Stimulated activated effector memory CD8-positive, alpha-beta T cell treated with anti-CD3 and anti-CD28 coated beads, Interleukin-12 subunit alpha, Interleukin-12 subunit beta, amount 100 ng/mL, for 72 hours (primary cell): ENCODE measurements at regions not wholly inside any gene's neighbourhood (a gene's known extent, or its start where the extent isn't known, plus 50 kb on each side); places are given as distances from the start of the nearest gene placed in this dataset.

Experiments used
- ATAC-seq: fragments of 150-1000 bp; cut with Tn5 transposase; 2 replicates; pipeline ENCODE4 v1.10.0; 2021
- DNase-seq, 2 donors: peaks; one replicate each; pipeline ENCODE4 v3.0.0; 2021 to 2022; ENCODE audit warnings: low spot score in 2 of 2
- H3K27ac Mint-ChIP-seq: one replicate; pipeline ENCODE4 v1.8.0; 2022; ENCODE audit warnings: mild to moderate bottlenecking, mixed read lengths
- H3K36me3 Mint-ChIP-seq: one replicate; pipeline ENCODE4 v1.8.0; 2022; ENCODE audit warnings: mild to moderate bottlenecking, mixed read lengths
- H3K4me1 Mint-ChIP-seq: one replicate; pipeline ENCODE4 v1.8.0; 2022; ENCODE audit warnings: mixed read lengths
- H3K4me3 Mint-ChIP-seq: one replicate; pipeline ENCODE4 v1.8.0; 2022; ENCODE audit warnings: mild to moderate bottlenecking, mixed read lengths
- H3K9me3 Mint-ChIP-seq: one replicate; pipeline ENCODE4 v1.8.0; 2022; ENCODE audit warnings: mixed read lengths

DNA sequence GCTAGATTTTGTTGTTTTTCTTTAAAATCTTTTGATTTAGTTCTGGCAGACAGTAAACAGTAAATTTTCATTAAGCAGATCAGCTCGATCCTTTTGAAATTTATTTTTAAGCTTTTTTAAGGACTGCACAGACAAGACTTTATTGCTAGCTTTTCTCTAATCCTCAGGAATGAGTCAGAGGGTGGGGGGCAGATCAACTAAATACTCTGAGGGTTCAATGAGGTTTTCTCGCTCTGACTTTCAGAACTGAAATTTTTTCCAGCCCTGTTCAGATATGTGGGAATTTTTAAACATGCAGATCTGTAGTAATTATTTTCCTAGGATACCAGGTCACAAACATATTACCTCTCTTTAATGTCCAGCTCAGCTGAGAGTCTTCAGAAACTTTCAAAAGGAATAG, 977.2 kb downstream of the CDH11 start:
- Mint-ChIP-seq H3K9me3 (peaks cover 25% of the 10 kb centered on the region), H3K27ac (no peak overlapping the region), H3K4me3 (no peak overlapping the region), H3K36me3 (no peaks in the 10 kb centered on the region), H3K4me1 (no peaks in the 10 kb centered on the region)
- ATAC-seq (no peak), DNase-seq (no peak)

DNA sequence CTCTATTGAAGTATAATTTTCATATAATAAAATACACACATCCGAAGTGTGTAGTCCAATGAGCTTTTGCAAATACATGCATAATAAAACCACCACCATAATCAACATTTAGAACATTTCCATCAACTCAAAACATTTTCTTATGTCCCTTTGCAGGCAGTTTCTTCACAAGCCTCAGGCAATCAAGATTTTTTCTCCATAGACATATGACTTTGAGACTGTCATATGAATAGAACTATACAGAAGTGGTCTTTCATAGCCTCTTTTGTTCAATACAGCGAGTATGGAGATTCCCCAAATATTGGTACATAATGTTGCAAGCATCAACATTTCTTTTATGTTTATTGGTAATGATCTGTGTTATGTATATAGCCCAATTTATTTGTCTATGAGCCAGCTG, 983.2 kb downstream of the CDH11 start:
- DNase-seq (no peak), ATAC-seq (no peak)
- Mint-ChIP-seq H3K4me3 (no peak overlapping the region), H3K36me3 (no peaks in the 10 kb centered on the region), H3K4me1 (no peaks in the 10 kb centered on the region), H3K27ac (no peak overlapping the region), H3K9me3 (peaks cover 11% of the 10 kb centered on the region)

DNA sequence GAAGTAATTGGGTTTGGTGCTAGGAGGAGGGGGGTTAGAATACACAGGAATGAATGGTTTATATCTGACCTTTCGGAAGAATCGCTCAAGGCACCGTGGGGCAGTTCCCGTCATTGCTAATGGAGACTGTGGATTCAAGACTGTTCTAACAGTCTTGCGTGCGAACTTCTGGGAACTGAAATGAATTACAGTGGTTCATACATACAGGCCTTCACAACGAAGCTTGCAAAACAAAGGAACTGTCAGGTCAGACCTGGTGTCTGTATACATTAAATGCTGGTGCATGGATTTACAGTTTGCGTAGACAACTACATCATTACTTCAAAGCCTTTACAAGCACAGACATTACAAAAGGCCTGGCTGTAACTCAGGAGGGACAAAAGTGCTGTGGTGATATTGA, 983.9 kb downstream of the CDH11 start:
- DNase-seq: no peak
- no peaks in the 10 kb centered on the region for H3K4me1 Mint-ChIP-seq
- no peaks in the 10 kb centered on the region for H3K36me3 Mint-ChIP-seq
- no peak overlapping the region for H3K27ac Mint-ChIP-seq
- H3K9me3 Mint-ChIP-seq: peaks cover 13% of the 10 kb centered on the region
- ATAC-seq: no peak
- no peak overlapping the region for H3K4me3 Mint-ChIP-seq

DNA sequence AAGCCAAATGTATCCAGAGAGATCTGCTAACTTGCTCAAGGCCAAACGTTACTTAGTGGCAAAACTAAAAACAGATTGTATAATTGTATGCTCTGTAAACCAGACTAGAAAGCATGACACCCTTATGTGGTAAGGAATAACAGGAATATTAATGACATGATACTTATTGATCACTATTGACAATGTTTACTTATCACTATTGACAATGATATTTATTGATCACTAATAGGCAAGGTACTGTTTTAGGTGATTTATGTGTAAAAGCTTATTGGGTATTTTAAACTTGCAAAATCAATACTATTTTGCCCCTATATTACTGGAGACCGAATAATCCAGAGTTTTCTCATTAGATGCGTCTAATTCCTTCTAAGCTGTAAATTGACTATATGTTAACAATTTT, 985.1 kb downstream of the CDH11 start:
- no peaks in the 10 kb centered on the region for H3K4me1 Mint-ChIP-seq
- DNase-seq: no peak
- no peak for ATAC-seq
- H3K9me3 Mint-ChIP-seq: peaks cover 16% of the 10 kb centered on the region
- no peaks in the 10 kb centered on the region for H3K36me3 Mint-ChIP-seq
- H3K4me3 Mint-ChIP-seq: no peak overlapping the region
- no peak overlapping the region for H3K27ac Mint-ChIP-seq

DNA sequence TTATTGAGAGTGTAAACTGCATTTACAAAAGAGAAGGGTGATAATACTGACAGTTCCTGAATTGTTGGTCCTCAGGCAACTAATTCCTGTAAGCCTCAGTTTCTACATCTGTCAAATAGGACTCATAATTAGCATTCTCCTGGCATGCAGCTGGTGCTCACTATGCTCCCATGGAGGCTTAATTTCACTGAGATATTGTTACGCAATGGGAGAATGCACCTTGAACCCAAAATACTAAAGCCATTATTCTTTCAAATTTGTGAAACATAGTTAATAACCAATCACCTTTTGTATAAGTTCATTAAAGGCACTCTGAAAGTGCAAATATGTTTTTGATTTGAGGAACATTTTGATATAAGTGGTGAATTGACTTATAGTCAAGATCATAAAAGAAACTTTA, 985.5 kb downstream of the CDH11 start:
- Mint-ChIP-seq H3K27ac (no peak overlapping the region), H3K4me3 (no peak overlapping the region)

DNA sequence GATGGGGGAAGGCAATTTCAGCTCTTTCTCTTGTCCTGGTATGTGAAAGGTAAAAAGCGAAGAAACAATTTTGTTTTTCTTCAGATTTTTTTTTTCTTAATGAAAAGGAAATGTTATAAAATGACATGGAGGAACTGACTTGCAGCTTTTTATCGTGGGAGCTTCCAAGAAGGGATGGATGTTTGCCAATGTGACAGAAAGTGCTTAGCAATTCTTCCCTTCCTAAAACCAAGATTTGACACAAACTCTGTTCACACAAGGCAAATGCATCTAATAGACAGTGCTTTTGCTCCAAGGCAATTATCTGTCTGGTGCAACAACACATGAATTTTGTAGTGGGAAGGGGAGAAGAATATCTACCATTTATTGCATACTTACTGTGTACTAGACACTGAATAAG, 988.5 kb downstream of the CDH11 start:
- H3K9me3 Mint-ChIP-seq: peaks cover 20% of the 10 kb centered on the region
- no peak overlapping the region for H3K27ac Mint-ChIP-seq
- no peak for ATAC-seq
- H3K36me3 Mint-ChIP-seq: no peaks in the 10 kb centered on the region
- H3K4me3 Mint-ChIP-seq: no peak overlapping the region
- H3K4me1 Mint-ChIP-seq: no peaks in the 10 kb centered on the region
- no peak for DNase-seq

More for the DNA sequence above, 985.5 kb downstream of the CDH11 start:
- no peaks in the 10 kb centered on the region for H3K36me3 Mint-ChIP-seq
- peaks cover 16% of the 10 kb centered on the region for H3K9me3 Mint-ChIP-seq
- DNase-seq (no peak), ATAC-seq (no peak)
- no peaks in the 10 kb centered on the region for H3K4me1 Mint-ChIP-seq

DNA sequence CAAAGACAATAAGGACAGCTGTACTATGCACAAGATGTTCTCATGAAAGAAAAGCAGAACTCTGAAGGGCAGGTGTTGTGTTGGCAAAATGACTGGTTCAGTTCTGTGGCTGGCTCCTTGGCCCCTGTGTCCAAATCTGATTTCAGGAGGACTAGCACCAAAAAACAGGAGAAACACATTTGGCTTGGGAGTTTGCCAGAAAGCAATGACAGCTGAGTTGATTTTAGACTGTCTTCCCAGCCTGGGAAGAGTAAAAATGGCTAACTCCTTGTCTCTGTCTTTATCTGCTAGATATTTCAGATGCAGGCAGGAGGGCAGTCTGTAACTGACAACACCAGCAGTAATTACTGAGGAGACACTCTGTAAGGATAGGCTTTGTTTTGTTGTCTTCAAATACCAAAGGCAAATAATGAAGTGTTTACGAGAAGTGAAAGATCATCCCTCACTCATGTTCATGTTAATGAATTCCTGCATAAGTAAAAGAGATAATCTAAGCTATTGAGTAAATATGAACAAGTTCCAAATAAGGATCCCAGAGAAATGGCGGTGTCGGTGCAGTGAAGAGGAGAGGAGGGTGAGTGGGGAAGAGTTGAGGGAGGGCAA, 989.0 kb downstream of the CDH11 start:
- no peaks in the 10 kb centered on the region for H3K4me1 Mint-ChIP-seq
- H3K36me3 Mint-ChIP-seq: no peaks in the 10 kb centered on the region
- H3K4me3 Mint-ChIP-seq: no peak overlapping the region
- peaks cover 20% of the 10 kb centered on the region for H3K9me3 Mint-ChIP-seq
- no peak for ATAC-seq
- H3K27ac Mint-ChIP-seq: no peak overlapping the region
- no peak for DNase-seq

DNA sequence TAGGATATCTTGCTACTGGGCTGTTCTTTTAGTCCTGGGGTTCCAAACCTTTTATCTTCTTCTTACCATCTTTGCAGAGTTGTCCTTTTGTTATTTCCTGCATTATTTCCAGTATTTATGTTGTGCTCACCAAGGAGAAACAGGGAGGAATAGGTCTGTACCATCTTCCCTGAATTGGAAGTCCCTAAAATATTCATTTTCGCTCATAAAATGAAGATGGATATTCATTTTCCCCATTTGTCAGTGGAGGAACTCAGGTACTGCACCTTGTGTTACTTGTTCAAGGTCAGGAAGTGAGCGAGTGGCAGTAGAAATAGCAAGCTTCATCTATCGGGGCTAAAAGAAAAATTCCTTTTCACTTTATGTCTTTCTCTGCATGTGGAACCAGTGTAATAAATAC, 989.7 kb downstream of the CDH11 start:
- H3K27ac Mint-ChIP-seq: no peak overlapping the region
- ATAC-seq (no peak), DNase-seq (no peak)
- H3K9me3 Mint-ChIP-seq: peaks cover 20% of the 10 kb centered on the region
- no peak overlapping the region for H3K4me3 Mint-ChIP-seq
- H3K36me3 Mint-ChIP-seq: no peaks in the 10 kb centered on the region
- no peaks in the 10 kb centered on the region for H3K4me1 Mint-ChIP-seq

DNA sequence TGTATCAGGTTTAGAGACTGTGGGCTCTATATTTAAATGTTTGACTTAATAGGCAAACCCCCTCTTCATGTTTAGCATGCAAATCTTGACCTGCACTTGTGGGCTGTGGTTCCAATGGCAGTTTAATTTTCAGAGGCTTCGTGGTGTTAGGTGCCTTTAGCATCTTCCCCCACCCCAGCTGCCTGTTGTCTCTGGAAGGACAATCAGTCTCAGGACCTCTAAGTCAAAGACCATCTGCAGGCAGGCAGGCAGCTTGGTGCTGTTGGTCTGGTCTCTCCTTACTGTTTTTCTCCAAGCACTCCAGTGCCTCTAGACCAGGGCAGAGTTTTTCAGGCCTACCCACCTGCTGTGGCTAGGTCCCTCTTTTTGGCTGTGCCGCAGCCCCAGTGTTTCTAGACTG, 990.4 kb downstream of the CDH11 start:
- no peak overlapping the region for H3K27ac Mint-ChIP-seq
- H3K4me1 Mint-ChIP-seq: no peaks in the 10 kb centered on the region
- no peaks in the 10 kb centered on the region for H3K36me3 Mint-ChIP-seq
- DNase-seq (no peak), ATAC-seq (no peak)
- no peak overlapping the region for H3K4me3 Mint-ChIP-seq
- H3K9me3 Mint-ChIP-seq: peaks cover 20% of the 10 kb centered on the region

DNA sequence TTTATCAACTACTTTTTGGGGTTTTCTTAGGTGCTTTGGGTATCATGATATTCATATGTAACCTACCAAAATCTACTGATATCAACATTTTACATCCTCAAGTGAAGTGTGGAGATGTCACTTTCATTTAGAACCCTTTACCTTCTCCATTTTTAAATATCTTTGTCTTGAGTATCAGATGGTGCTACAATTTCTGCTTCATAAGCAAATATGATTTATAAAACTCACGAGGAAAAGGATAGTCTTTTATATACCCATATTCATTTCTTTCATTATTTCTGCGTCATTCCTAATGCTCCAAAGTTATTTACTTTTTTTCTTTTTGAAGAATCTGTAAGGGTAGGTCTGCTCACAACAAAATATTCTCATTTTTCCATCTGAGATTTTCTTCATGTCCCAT, 991.7 kb downstream of the CDH11 start:
- DNase-seq (no peak), ATAC-seq (no peak)
- Mint-ChIP-seq H3K9me3 (peaks cover 17% of the 10 kb centered on the region), H3K4me1 (no peaks in the 10 kb centered on the region), H3K36me3 (no peaks in the 10 kb centered on the region), H3K4me3 (no peak overlapping the region), H3K27ac (no peak overlapping the region)

DNA sequence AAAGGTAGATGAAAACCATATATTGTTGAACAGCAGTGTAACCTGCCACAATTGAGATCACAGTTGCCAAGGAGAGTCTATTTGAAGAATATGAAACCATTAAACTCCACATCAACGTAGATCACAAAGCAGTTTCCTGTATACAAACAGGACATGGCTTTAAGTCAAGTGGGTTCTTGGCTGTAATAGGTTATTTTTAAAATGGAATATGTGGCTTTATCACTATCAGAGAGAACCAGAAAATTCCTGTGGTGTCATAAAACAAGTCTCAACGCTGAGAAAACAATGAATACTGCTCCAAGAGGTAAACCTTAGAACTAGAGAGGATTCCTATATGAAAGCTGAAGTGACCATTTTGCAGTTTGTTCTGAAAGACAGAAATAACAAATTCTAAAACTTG, 999.7 kb downstream of the CDH11 start:
- H3K4me3 Mint-ChIP-seq: no peak overlapping the region
- ATAC-seq (no peak), DNase-seq (no peak)
- peaks cover 18% of the 10 kb centered on the region for H3K9me3 Mint-ChIP-seq
- no peaks in the 10 kb centered on the region for H3K36me3 Mint-ChIP-seq
- no peaks in the 10 kb centered on the region for H3K4me1 Mint-ChIP-seq
- H3K27ac Mint-ChIP-seq: no peak overlapping the region

DNA sequence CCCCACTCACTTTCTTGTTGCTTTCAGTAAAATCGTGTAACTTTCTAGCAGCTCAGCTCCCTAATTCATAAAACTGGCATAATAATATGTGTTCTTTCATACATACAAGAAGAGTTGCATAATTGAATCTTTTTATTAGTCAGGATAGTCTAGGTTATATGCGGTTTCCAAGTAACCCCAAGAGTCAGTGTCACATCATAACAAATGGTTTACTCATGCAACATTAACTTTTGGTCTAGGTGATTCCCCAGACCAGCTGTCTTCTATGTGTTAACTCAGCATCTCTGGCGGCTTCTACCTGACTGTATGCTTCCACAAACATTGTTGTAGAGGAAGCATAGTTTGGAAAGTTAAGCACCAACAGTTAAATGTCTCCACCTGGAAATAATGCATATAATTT, 1000.4 kb downstream of the CDH11 start:
- no peak for ATAC-seq
- peaks cover 18% of the 10 kb centered on the region for H3K9me3 Mint-ChIP-seq

DNA sequence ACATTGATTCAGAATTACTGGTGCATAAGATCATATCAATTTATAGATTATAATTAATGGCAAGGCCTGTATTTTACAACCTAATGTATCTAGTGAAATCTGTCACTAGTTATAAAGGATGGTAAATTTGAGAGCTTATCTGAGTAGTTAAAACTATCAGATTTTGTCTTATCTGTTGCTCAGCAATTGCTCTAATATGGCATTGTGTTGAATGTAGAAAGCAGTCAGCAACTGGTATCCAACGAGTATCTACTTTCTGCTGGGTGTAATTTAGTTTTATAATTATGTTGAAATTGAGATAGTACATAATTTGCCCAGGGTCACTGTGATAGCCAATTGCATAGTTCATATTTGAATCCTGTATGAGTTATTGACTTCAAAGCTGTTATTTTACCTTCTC, 1005.7 kb downstream of the CDH11 start:
- no peak overlapping the region for H3K27ac Mint-ChIP-seq
- no peaks in the 10 kb centered on the region for H3K36me3 Mint-ChIP-seq
- H3K9me3 Mint-ChIP-seq: peaks cover 17% of the 10 kb centered on the region
- no peak overlapping the region for H3K4me3 Mint-ChIP-seq
- no peaks in the 10 kb centered on the region for H3K4me1 Mint-ChIP-seq
- DNase-seq (no peak), ATAC-seq (no peak)

More for the DNA sequence above, 1000.4 kb downstream of the CDH11 start:
- no peak overlapping the region for H3K27ac Mint-ChIP-seq
- H3K4me1 Mint-ChIP-seq: no peaks in the 10 kb centered on the region
- no peak for DNase-seq
- H3K4me3 Mint-ChIP-seq: no peak overlapping the region
- H3K36me3 Mint-ChIP-seq: no peaks in the 10 kb centered on the region

DNA sequence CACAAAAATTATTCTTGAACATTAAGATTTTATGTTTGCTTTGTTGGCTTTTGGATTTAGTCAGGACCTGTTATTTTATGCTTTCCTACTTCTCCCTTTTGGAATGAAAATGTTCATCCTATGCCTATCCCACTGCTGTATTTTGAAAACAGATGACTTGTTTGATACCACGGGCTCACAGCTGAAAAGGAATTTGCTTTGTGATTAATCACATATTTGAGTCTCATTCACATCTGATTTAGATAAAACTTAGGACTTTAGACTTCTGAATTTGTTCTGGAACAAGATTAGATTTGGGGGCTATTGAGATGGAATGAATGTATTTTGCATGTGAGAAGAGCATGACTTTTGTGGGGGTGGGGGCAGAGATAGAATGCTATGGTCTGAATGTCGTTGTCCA, 1012.6 kb downstream of the CDH11 start:
- Mint-ChIP-seq H3K36me3 (no peaks in the 10 kb centered on the region), H3K4me1 (no peaks in the 10 kb centered on the region), H3K4me3 (no peak overlapping the region), H3K27ac (no peak overlapping the region), H3K9me3 (peaks cover 20% of the 10 kb centered on the region)
- DNase-seq: no peak
- ATAC-seq: no peak

DNA sequence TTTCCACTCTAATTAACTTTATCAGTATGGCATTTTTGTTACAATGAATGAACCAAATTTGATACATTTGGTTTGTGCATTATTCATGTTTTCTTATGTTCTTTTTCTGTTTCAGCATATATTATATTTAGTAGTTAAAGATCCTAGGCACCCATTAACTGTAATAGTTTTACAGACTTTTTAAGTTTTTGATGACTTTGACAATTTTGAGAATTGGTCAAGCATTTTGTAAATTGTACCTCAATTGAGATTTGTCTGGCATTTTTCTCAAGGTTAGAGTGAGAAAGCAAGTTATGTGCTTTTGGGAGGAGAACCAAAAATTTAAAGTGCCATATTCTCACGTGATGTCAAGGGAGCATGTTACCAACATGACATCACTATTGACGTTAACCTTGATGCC, 1019.2 kb downstream of the CDH11 start:
- H3K27ac Mint-ChIP-seq: no peak overlapping the region
- peaks cover 14% of the 10 kb centered on the region for H3K9me3 Mint-ChIP-seq
- no peaks in the 10 kb centered on the region for H3K4me1 Mint-ChIP-seq
- DNase-seq: no peak
- ATAC-seq: no peak
- no peak overlapping the region for H3K4me3 Mint-ChIP-seq
- H3K36me3 Mint-ChIP-seq: no peaks in the 10 kb centered on the region

DNA sequence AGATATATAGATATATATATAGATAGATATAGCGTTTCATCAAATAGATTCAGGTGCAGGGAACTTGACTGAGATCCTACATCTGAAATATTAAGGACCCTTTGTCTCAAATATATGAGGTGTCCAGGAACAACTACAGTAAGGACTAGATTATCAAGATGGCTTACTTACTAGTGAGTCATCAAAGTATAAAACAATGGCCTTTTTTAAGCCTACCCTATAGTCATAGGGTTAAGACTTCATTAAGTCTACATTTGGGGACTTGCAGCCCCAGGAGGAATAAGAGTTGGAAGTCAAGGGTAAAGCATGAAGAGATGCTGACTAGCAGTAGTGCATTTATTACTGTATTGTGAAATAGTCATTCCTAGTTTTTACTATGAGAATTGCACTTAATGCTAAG, 1023.4 kb downstream of the CDH11 start:
- H3K9me3 Mint-ChIP-seq: peaks cover 12% of the 10 kb centered on the region
- H3K4me3 Mint-ChIP-seq: no peak overlapping the region
- DNase-seq (no peak), ATAC-seq (no peak)
- H3K4me1 Mint-ChIP-seq: no peaks in the 10 kb centered on the region
- H3K27ac Mint-ChIP-seq: no peak overlapping the region
- H3K36me3 Mint-ChIP-seq: no peaks in the 10 kb centered on the region

DNA sequence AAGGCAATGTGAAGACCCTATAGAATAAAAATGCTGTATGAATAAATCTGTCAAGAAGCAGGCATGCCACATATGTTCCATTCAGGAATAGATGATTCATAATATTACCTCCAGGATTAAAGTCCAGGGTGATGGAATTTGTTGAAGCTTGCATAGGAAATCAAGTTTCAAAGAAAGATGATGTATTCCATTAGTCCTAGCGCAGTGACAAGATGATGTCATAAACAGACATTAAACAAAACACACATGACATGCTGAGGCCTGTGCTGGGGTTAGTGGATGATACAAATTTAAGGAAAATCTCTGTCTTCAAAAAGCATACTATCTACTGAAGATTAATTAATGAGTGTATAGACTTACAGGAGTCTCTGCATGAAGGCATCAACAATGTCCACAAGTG, 1025.2 kb downstream of the CDH11 start:
- ATAC-seq: no peak

More for the DNA sequence above, 1025.2 kb downstream of the CDH11 start:
- Mint-ChIP-seq H3K9me3 (peaks cover 15% of the 10 kb centered on the region), H3K4me3 (no peak overlapping the region), H3K4me1 (no peaks in the 10 kb centered on the region), H3K36me3 (no peaks in the 10 kb centered on the region), H3K27ac (no peak overlapping the region)
- DNase-seq: no peak
